C1 segment of cervical spinal cord (tissue), 14 donors: ENCODE measurements at regions not wholly inside any gene's neighbourhood (a gene's known extent, or its start where the extent isn't known, plus 50 kb on each side); places are given as distances from the start of the nearest gene placed in this dataset.

Source experiments
- DNase-seq, 14 donors: peaks; one replicate each; lab custom pipeline; 2025; lab: John Stamatoyannopoulos, UW

DNA sequence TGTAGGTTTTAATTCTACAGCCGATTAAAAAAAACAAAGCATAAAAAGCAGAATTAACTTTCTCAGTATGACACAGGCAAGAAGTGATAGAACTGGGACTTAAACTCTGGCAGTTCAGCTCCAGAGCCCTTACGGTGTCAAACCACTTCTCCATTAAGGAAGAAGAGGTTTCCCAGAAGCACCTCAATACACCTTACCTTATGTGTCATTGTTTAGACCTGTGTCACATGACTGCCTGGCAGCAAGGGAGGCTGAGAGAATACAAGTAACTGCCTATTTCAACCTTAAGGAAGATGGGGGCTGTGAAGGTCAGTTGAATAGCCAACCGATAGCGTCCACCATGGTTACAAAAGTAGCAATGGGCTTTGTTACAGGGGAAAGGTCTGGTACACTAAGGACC, 54.6 kb upstream of the ARHGAP5 start:
- DNase-seq: no peak

DNA sequence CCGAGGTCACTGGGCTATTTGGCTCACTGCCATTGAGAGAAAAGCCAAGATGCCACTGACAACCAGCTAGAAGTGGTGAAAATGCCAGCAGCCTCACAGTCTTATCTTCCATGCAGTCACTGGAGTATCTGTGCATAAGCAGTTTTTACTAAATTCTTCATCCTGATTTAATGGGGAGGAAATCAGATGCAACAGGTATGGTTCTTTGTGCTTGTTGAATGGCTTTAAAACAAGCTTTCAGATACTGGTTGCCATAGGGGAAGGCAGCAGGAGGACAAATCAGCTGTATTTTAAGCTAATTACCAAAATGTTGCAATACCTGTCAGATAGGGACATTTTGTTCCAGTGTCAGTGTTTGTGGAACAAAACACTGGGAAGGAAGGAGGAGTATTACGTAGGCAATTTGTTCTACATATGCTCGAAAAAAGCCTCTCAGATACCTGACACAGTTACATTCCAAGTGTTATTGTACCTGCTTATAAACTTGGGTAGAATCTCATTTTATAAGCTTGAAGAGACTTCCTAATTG, 54.1 kb upstream of the ARHGAP5 start:
- DNase-seq: no peak

GRCh38 chr14:32023540-32023939, 53.6 kb upstream of the ARHGAP5 start:
- no peak for DNase-seq

DNA sequence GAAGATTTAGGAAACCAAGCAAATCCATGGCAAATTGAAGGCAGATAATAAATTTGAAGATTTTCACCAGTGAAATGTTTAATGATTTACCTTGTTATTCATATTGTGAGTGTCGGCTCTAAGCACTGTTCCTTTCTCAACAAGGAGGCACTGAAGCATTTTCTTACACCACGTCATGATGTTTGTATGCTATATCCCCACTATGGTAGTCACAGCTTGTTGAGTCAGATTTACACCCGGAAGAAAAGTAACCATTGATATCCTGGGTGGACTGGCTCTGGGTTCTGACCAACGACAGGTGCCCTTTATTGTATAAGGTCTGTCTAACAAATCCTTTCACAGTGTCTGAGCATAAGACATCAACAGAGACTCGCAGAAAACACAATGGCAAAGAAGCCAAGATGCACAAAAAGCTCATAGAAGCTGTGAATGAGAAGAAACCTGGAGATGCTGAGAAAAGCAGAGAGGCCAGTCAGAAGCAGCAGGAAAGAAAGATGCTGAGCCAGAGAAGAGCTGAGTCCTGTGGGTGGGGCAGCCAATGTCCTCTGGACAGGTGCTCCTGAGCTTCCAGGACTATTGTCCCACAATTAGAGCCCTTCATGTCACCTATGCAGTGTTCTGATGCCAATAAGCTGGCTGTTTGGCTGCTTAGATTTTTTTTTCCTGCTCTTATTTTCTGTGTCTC, 49.7 kb upstream of the ARHGAP5 start:
- no peak for DNase-seq
